ENCODE measurements at regions not wholly inside any gene's neighbourhood (a gene's known extent, or its start where the extent isn't known, plus 50 kb on each side); places are given as distances from the start of the nearest gene placed in this dataset.

DNA sequence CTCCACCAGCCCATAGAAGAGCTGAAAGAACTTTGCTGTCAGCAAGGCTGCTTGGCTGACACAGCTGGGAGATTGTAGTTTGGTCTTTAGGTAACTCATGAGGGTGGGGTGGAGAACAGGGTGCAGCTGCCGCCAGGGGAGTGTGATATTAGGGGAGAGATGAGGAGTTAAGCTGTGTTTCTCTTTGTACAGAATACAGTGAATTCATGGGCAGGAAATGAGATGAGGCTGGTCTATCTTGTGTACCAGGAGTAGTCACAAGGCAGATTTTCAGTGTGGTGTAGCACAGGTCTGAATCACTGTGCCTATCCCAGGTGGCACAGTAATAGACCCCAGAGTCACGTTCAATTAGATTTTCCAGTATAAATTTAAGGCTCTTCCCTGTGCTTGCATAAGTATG is 56.6 kb upstream of the TARP start:
- Histone ChIP-seq H3K27me3 (ENCODE audit: insufficient read depth, low read length) (no peaks in the 10 kb centered on the region), H3K36me3 (ENCODE audit: control insufficient read depth in 1 of 2, insufficient read depth in 2 of 2, low read length in 2 of 2) (no peaks in the 10 kb centered on the region), H3K4me3 (replicated peaks in 1 of 2; ENCODE audit: low read depth in 1 of 2, low read length in 2 of 2) (no peak overlapping the region), H4K20me1 (ENCODE audit: insufficient read depth) (no peaks in the 10 kb centered on the region), H3K27ac (ENCODE audit: low read depth, low read length) (no peak overlapping the region), H3K9ac (ENCODE audit: low read length) (no peak overlapping the region), H3K9me3 (ENCODE audit: control insufficient read depth in 1 of 2, insufficient read depth in 1 of 2, low read depth in 1 of 2, low read length in 2 of 2) (no peaks in the 10 kb centered on the region), H3K4me1 (ENCODE audit: control insufficient read depth in 1 of 2, insufficient read depth in 2 of 2, low read length in 2 of 2) (peaks cover 7 to 14% of the 10 kb centered on the region in 2 experiments; a peak in 3 of 4 replicates), H3K4me2 (ENCODE audit: low read length) (no peak overlapping the region), H3K79me2 (ENCODE audit: insufficient read depth, low read length) (no peaks in the 10 kb centered on the region), H2AFZ (ENCODE audit: low read depth, low read length, poor library complexity, severe bottlenecking) (no peak overlapping the region), H3K9me2 (ENCODE audit: insufficient read depth) (no peaks in the 10 kb centered on the region)
- CTCF ChIA-PET = interaction anchor here (2.4 kb wide), 2 partner anchors 38 to 114 kb away, joined by 10 to 15 read pairs; no protein-coding TSS in a partner anchor
- RAD21 ChIA-PET (ENCODE audit: low non-redundant PET in 1 of 2, low total read pairs in 2 of 2, uncharacterized antibody in 2 of 2, unreplicated experiment in 2 of 2) = no interaction called here
- intact Hi-C loops (cut with micrococcal nuclease) = no loop called here
- TF ChIP-seq, protein P1, sequence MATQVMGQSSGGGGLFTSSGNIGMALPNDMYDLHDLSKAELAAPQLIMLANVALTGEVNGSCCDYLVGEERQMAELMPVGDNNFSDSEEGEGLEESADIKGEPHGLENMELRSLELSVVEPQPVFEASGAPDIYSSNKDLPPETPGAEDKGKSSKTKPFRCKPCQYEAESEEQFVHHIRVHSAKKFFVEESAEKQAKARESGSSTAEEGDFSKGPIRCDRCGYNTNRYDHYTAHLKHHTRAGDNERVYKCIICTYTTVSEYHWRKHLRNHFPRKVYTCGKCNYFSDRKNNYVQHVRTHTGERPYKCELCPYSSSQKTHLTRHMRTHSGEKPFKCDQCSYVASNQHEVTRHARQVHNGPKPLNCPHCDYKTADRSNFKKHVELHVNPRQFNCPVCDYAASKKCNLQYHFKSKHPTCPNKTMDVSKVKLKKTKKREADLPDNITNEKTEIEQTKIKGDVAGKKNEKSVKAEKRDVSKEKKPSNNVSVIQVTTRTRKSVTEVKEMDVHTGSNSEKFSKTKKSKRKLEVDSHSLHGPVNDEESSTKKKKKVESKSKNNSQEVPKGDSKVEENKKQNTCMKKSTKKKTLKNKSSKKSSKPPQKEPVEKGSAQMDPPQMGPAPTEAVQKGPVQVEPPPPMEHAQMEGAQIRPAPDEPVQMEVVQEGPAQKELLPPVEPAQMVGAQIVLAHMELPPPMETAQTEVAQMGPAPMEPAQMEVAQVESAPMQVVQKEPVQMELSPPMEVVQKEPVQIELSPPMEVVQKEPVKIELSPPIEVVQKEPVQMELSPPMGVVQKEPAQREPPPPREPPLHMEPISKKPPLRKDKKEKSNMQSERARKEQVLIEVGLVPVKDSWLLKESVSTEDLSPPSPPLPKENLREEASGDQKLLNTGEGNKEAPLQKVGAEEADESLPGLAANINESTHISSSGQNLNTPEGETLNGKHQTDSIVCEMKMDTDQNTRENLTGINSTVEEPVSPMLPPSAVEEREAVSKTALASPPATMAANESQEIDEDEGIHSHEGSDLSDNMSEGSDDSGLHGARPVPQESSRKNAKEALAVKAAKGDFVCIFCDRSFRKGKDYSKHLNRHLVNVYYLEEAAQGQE (IDR thresholded peaks at IDR 0.05; ENCODE audit: low read depth) = no peak
- TF ChIP-seq, protein P2, sequence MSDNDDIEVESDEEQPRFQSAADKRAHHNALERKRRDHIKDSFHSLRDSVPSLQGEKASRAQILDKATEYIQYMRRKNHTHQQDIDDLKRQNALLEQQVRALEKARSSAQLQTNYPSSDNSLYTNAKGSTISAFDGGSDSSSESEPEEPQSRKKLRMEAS (IDR thresholded peaks at IDR 0.05) = no peak
- TF ChIP-seq ZFX (IDR thresholded peaks at IDR 0.05) (no peak), ZNF274 (IDR thresholded peaks at IDR 0.05; ENCODE audit: low read depth, low read length) (no peak)
- ATAC-seq (no peak), DNase-seq (ENCODE audit: low read depth, low spot score) (no peak)
- POLR2A ChIA-PET = no interaction called here
- BruUV-seq (replicated peaks) = no TSS peak

DNA sequence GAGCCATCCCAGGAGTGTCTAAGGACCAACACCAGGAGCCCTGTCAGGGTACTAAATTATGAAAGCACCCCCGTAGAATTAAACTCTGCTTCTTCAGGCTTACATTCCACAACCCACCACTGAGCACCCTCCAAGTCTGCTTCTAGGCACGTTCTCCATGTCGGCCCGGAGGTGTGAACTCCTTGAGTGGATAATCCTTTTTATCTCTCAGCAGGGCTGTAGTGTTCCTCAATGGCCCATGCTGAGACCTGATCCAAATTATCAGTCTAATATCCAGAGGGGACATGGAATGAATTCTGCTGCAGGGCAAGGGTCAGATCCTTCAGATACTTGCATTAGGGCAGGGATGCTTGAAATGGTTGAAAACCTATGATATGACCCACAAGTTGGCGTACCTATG is 55.9 kb upstream of the TARP start:
- intact Hi-C loops (cut with micrococcal nuclease) = no loop called here
- Histone ChIP-seq H3K4me2 (ENCODE audit: low read length) (no peak overlapping the region), H3K79me2 (ENCODE audit: insufficient read depth, low read length) (no peaks in the 10 kb centered on the region), H4K20me1 (ENCODE audit: insufficient read depth) (no peaks in the 10 kb centered on the region), H2AFZ (ENCODE audit: low read depth, low read length, poor library complexity, severe bottlenecking) (no peak overlapping the region), H3K4me3 (replicated peaks in 1 of 2; ENCODE audit: low read depth in 1 of 2, low read length in 2 of 2) (no peak overlapping the region), H3K36me3 (ENCODE audit: control insufficient read depth in 1 of 2, insufficient read depth in 2 of 2, low read length in 2 of 2) (no peaks in the 10 kb centered on the region), H3K27ac (ENCODE audit: low read depth, low read length) (no peak overlapping the region), H3K9ac (ENCODE audit: low read length) (no peak overlapping the region), H3K9me3 (ENCODE audit: control insufficient read depth in 1 of 2, insufficient read depth in 1 of 2, low read depth in 1 of 2, low read length in 2 of 2) (no peaks in the 10 kb centered on the region), H3K9me2 (ENCODE audit: insufficient read depth) (no peaks in the 10 kb centered on the region), H3K4me1 (ENCODE audit: control insufficient read depth in 1 of 2, insufficient read depth in 2 of 2, low read length in 2 of 2) (peaks cover 7 to 14% of the 10 kb centered on the region in 2 experiments; a peak in 3 of 4 replicates), H3K27me3 (ENCODE audit: insufficient read depth, low read length) (no peaks in the 10 kb centered on the region)
- BruUV-seq (replicated peaks) = no TSS peak
- ATAC-seq (no peak), DNase-seq (ENCODE audit: low read depth, low spot score) (no peak)
- ChIA-PET POLR2A (no interaction called here), RAD21 (ENCODE audit: low non-redundant PET in 1 of 2, low total read pairs in 2 of 2, uncharacterized antibody in 2 of 2, unreplicated experiment in 2 of 2) (no interaction called here), CTCF (interaction anchor here (0.8 kb wide), 1 partner anchor 30 kb away, joined by 3 read pairs; no protein-coding TSS in a partner anchor)
- TF ChIP-seq SRF (IDR thresholded peaks at IDR 0.05; ENCODE audit: low read depth) = no peak
- no peak for TF ChIP-seq YY1 (IDR thresholded peaks at IDR 0.05; ENCODE audit: extremely low read depth, insufficient replicate concordance, low read depth, low read length)
- no peak for TF ChIP-seq CEBPB (IDR thresholded peaks at IDR 0.05; ENCODE audit: low read depth)
- TF ChIP-seq, protein P3, sequence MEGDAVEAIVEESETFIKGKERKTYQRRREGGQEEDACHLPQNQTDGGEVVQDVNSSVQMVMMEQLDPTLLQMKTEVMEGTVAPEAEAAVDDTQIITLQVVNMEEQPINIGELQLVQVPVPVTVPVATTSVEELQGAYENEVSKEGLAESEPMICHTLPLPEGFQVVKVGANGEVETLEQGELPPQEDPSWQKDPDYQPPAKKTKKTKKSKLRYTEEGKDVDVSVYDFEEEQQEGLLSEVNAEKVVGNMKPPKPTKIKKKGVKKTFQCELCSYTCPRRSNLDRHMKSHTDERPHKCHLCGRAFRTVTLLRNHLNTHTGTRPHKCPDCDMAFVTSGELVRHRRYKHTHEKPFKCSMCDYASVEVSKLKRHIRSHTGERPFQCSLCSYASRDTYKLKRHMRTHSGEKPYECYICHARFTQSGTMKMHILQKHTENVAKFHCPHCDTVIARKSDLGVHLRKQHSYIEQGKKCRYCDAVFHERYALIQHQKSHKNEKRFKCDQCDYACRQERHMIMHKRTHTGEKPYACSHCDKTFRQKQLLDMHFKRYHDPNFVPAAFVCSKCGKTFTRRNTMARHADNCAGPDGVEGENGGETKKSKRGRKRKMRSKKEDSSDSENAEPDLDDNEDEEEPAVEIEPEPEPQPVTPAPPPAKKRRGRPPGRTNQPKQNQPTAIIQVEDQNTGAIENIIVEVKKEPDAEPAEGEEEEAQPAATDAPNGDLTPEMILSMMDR (IDR thresholded peaks at IDR 0.05 in 2 of 3, conservative IDR thresholded peaks at IDR 0.05 in 1 of 3; ENCODE audit: borderline replicate concordance in 1 of 3, insufficient read depth in 1 of 3, low read depth in 2 of 3, low read length in 2 of 3) = no peak
- TF ChIP-seq CBX3 (IDR thresholded peaks at IDR 0.05; ENCODE audit: low read depth) = no peak
- TF ChIP-seq, protein P4, sequence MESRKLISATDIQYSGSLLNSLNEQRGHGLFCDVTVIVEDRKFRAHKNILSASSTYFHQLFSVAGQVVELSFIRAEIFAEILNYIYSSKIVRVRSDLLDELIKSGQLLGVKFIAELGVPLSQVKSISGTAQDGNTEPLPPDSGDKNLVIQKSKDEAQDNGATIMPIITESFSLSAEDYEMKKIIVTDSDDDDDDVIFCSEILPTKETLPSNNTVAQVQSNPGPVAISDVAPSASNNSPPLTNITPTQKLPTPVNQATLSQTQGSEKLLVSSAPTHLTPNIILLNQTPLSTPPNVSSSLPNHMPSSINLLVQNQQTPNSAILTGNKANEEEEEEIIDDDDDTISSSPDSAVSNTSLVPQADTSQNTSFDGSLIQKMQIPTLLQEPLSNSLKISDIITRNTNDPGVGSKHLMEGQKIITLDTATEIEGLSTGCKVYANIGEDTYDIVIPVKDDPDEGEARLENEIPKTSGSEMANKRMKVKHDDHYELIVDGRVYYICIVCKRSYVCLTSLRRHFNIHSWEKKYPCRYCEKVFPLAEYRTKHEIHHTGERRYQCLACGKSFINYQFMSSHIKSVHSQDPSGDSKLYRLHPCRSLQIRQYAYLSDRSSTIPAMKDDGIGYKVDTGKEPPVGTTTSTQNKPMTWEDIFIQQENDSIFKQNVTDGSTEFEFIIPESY (IDR thresholded peaks at IDR 0.05; ENCODE audit: extremely low read depth, insufficient replicate concordance, low read length) = no peak
- TF ChIP-seq, protein P2 (IDR thresholded peaks at IDR 0.05) = no peak
- no peak for TF ChIP-seq JUND (IDR thresholded peaks at IDR 0.05)
- no peak for TF ChIP-seq POLR2AphosphoS5 (IDR thresholded peaks at IDR 0.05; ENCODE audit: low read depth, low read length)

Data from HCT116 (cell line).